ENCODE measurements at regions not wholly inside any gene's neighbourhood (a gene's known extent, or its start where the extent isn't known, plus 50 kb on each side); places are given as distances from the start of the nearest gene placed in this dataset.

- no peak for DNase-seq (ENCODE audit: low read depth)
Measured at GRCh38 chr12:126084480-126084879, 1019.2 kb downstream of the AACS start.

GRCh38 chr12:126086242-126086641 lies 1021.0 kb downstream of the AACS start:
- DNase-seq (ENCODE audit: low read depth): no peak

- DNase-seq (ENCODE audit: low read depth): no peak
Measured at GRCh38 chr12:126087692-126088091, 1022.5 kb downstream of the AACS start.

- no peak for DNase-seq (ENCODE audit: low read depth)
Measured at GRCh38 chr12:126093908-126094307, 1028.7 kb downstream of the AACS start.

- DNase-seq (ENCODE audit: low read depth): no peak
Measured at GRCh38 chr12:126095748-126096510, 1030.7 kb downstream of the AACS start.

- no peak for DNase-seq (ENCODE audit: low read depth)
Measured at GRCh38 chr12:126106706-126107105, 1041.5 kb downstream of the AACS start.

GRCh38 chr12:126107659-126108058 lies 1042.4 kb downstream of the AACS start:
- DNase-seq (ENCODE audit: low read depth): no peak

- DNase-seq (ENCODE audit: low read depth): no peak
Measured at GRCh38 chr12:126108247-126108646, 1043.0 kb downstream of the AACS start.

GRCh38 chr12:126112141-126112540 lies 1046.9 kb downstream of the AACS start:
- no peak for DNase-seq (ENCODE audit: low read depth)

- DNase-seq (ENCODE audit: low read depth): no peak
Measured at GRCh38 chr12:126112849-126113248, 1047.6 kb downstream of the AACS start.

GRCh38 chr12:126114441-126114840 lies 1049.2 kb downstream of the AACS start:
- DNase-seq (ENCODE audit: low read depth): no peak

- no peak for DNase-seq (ENCODE audit: low read depth)
Measured at GRCh38 chr12:126117502-126117901, 1052.3 kb downstream of the AACS start.

- DNase-seq (ENCODE audit: low read depth): no peak
Measured at GRCh38 chr12:126139355-126139754, 1074.1 kb downstream of the AACS start.

GRCh38 chr12:126144603-126145002 lies 1079.4 kb downstream of the AACS start:
- no peak for DNase-seq (ENCODE audit: low read depth)

- no peak for DNase-seq (ENCODE audit: low read depth)
Measured at GRCh38 chr12:126147321-126147720, 1082.1 kb downstream of the AACS start.

GRCh38 chr12:126156806-126157574 lies 1091.8 kb downstream of the AACS start:
- DNase-seq (ENCODE audit: low read depth): no peak

- DNase-seq (ENCODE audit: low read depth): no peak
Measured at GRCh38 chr12:126157575-126157966, 1092.3 kb downstream of the AACS start.

- DNase-seq (ENCODE audit: low read depth): no peak
Measured at GRCh38 chr12:126159139-126159538, 1093.9 kb downstream of the AACS start.

GRCh38 chr12:126160912-126161311 lies 1095.7 kb downstream of the AACS start:
- no peak for DNase-seq (ENCODE audit: low read depth)

- no peak for DNase-seq (ENCODE audit: low read depth)
Measured at GRCh38 chr12:126163984-126164383, 1098.7 kb downstream of the AACS start.

- DNase-seq (ENCODE audit: low read depth): no peak
Measured at GRCh38 chr12:126171937-126172559, 1106.8 kb downstream of the AACS start.

GRCh38 chr12:126182619-126183236 lies 1117.5 kb downstream of the AACS start:
- DNase-seq (ENCODE audit: low read depth): no peak
